Progenitor cell of endocrine pancreas (in vitro differentiated cells): ENCODE measurements at regions not wholly inside any gene's neighbourhood (a gene's known extent, or its start where the extent isn't known, plus 50 kb on each side); places are given as distances from the start of the nearest gene placed in this dataset.

Source experiments
- DNase-seq: peaks from one replicate; pipeline ENCODE4 v3.0.0; 2021; ENCODE audit warnings: low spot score; ENCODE audit not compliant: unreplicated experiment
- H3K27ac Mint-ChIP-seq: 2 replicates; pipeline ENCODE4 v1.8.0; 2021; ENCODE audit warnings: mild to moderate bottlenecking, moderate library complexity, mixed read lengths
- H3K27me3 Mint-ChIP-seq: 2 replicates; pipeline ENCODE4 v1.8.0; 2021; ENCODE audit warnings: mixed read lengths
- H3K36me3 Mint-ChIP-seq: 2 replicates; pipeline ENCODE4 v1.8.0; 2022; ENCODE audit warnings: mixed read lengths; ENCODE audit not compliant: insufficient read depth
- H3K4me1 Mint-ChIP-seq: 2 replicates; pipeline ENCODE4 v1.8.0; 2021; ENCODE audit warnings: low read depth, mixed read lengths
- H3K4me3 Mint-ChIP-seq: 2 replicates; pipeline ENCODE4 v1.8.0; 2021; ENCODE audit warnings: low read depth, mild to moderate bottlenecking, moderate library complexity, mixed read lengths
- H3K9me3 Mint-ChIP-seq: 2 replicates; pipeline ENCODE4 v1.8.0; 2021; ENCODE audit warnings: low read depth, mixed read lengths
- CTCF ChIP-seq: fragments of 200-600 bp; sonication (generic); IDR thresholded peaks from one replicate; pipeline ENCODE4 v1.5.0; 2021; ENCODE audit warnings: antibody characterized with exemption, mild to moderate bottlenecking; ENCODE audit not compliant: unreplicated experiment

DNA sequence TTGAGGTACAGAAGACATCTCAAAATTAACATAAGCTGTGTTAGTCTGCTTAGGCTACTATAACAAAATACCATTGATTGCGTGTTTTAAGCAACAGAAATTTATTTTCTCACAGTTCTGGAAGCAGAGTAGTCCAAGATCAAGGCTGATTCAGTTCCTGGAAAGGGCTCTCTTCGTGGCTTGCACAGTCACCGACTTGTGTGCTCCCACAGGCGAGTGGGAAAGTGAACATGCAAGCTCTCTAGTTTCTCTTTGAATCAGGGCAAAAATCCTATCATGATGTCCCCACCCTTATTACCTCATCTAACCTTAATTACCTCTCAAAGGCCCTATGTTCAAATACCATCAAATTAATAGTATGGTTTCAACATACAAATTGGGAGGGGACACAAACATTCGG lies 505.9 kb downstream of the ZIC1 start:
- H3K36me3 Mint-ChIP-seq = no peaks in the 10 kb centered on the region
- TF ChIP-seq CTCF = no peak
- H3K27me3 Mint-ChIP-seq = no peaks in the 10 kb centered on the region
- H3K9me3 Mint-ChIP-seq = no peaks in the 10 kb centered on the region
- no peak for DNase-seq
- no peak overlapping the region for H3K4me3 Mint-ChIP-seq
- H3K27ac Mint-ChIP-seq = no peak overlapping the region
- H3K4me1 Mint-ChIP-seq = peaks cover 4% of the 10 kb centered on the region

DNA sequence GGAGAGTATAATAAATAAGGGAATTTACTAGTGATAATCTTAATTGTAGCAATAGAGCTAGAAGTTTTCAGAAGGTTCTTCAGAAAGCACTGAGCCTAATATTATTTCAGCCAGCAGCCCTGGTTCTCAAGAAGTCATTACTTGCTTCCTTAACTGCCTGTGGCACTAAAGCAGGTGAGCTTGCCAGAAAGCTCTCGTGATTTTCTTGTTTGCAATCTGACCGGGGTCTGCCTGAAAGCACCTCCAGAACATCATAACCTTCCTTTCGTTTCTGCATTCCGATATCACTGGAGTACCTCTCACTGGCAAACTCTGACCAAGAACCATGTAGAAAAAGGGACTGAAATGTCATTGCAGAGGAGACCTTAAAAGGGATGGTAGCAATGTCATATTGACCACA lies 510.3 kb downstream of the ZIC1 start:
- peaks cover 4% of the 10 kb centered on the region for H3K4me1 Mint-ChIP-seq
- H3K27ac Mint-ChIP-seq = no peak overlapping the region
- H3K27me3 Mint-ChIP-seq = no peaks in the 10 kb centered on the region
- no peaks in the 10 kb centered on the region for H3K36me3 Mint-ChIP-seq
- H3K9me3 Mint-ChIP-seq = no peaks in the 10 kb centered on the region
- no peak for TF ChIP-seq CTCF
- DNase-seq = no peak
- H3K4me3 Mint-ChIP-seq = no peak overlapping the region

DNA sequence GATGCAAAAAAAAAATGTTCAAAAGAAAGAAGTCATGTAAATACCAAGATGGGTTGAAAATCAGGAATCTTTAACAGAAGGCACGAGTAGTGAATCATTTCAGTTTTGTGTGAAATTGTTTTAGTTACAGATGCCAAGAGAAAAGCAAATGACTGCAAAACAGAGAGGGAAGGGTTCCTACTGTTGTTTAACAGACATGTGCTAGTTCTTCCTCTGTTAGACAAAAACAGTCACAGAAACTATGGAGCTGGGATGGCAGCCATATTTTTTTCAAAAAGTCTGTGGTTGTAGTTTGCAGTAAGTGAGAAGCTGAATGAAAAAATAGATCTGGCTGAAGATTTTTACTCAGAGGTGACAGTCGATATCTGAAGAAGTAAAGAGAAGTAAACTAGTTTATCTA lies 511.9 kb downstream of the ZIC1 start:
- Mint-ChIP-seq H3K27me3 (no peaks in the 10 kb centered on the region), H3K36me3 (no peaks in the 10 kb centered on the region), H3K4me1 (peaks cover 4% of the 10 kb centered on the region), H3K27ac (no peak overlapping the region), H3K4me3 (no peak overlapping the region), H3K9me3 (no peaks in the 10 kb centered on the region)
- no peak for TF ChIP-seq CTCF
- no peak for DNase-seq

- no peak overlapping the region for H3K27ac Mint-ChIP-seq
- H3K9me3 Mint-ChIP-seq = no peaks in the 10 kb centered on the region
- H3K4me1 Mint-ChIP-seq = peaks cover 6% of the 10 kb centered on the region
- no peaks in the 10 kb centered on the region for H3K36me3 Mint-ChIP-seq
- no peaks in the 10 kb centered on the region for H3K27me3 Mint-ChIP-seq
- H3K4me3 Mint-ChIP-seq = no peak overlapping the region
- TF ChIP-seq CTCF = no peak
- DNase-seq = no peak
Measured at GRCh38 chr3:147924755-147925154, 515.6 kb downstream of the ZIC1 start.

- no peak for DNase-seq
- Mint-ChIP-seq H3K27me3 (no peaks in the 10 kb centered on the region), H3K36me3 (no peaks in the 10 kb centered on the region), H3K27ac (no peak overlapping the region), H3K4me1 (peaks cover 8% of the 10 kb centered on the region), H3K4me3 (no peak overlapping the region), H3K9me3 (no peaks in the 10 kb centered on the region)
- no peak for TF ChIP-seq CTCF
Measured at GRCh38 chr3:147925272-147925671, 516.1 kb downstream of the ZIC1 start.
